Stimulated activated CD4-positive, alpha-beta T cell treated with anti-CD3 and anti-CD28 coated beads, Interleukin-1b, Interleukin-23, amount 100 ng/mL, for 4 hours (primary cell): ENCODE measurements at regions not wholly inside any gene's neighbourhood (a gene's known extent, or its start where the extent isn't known, plus 50 kb on each side); places are given as distances from the start of the nearest gene placed in this dataset.
A peak's percentile ranks its signal among the peaks of the same experiment; 100 is the strongest.

Experiments
- DNase-seq, 2 donors: peaks; one replicate each; pipeline ENCODE4 v3.0.0-alpha.2; 2020; ENCODE audit warnings: low read depth in 2 of 2

DNA sequence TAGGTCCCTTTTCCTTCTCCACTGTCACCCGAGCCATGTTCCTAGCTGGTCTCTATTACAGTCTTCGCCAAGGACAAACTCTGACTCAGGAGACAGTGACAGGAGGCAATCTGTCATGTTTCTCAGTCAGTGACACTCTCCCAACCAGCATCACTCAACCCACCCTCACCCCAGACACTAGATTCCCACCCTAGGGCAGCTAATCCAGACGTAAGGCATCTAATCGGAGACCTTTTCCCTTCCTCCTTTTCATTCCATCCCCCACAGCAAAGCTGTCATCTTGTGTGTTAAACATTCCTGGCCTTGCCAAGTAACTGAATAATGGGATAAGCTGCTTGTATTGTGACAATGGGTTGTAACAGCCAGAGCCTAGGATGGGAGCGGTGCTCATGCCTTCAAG lies 95.2 kb downstream of the SNX18 start:
- DNase-seq = no peak

DNA sequence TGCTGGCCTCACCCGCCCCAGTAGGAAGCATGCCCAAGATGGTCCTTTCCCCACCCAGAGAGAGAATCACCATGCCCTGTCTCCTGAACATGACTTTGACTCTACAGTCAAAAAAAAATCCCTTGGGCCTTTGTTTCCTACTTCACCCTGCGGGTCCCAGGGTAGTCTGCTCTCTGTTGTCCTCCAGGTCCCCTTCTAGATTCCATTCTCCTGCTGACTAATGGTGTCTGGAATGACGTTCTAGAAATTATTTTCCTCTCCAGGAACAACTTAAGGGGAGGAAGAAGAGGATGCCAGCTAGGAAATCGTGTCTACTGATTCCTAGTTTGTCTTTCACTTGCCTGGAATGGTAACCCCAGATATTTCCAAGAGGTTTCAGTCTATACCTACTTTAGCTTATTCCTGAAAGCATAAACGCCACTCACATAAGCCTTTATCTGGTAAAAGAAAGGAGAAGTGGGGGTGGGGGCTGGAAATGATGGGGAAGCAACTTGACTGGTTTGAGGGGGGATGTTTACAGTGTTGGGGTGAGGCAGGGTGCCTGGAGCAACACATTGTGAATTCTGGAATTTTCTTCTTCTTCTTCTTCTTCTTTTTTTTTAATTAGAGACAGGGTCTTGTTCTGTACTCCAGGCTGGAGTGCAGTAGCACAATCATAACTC lies 93.9 kb downstream of the SNX18 start:
- DNase-seq = no peak

DNA sequence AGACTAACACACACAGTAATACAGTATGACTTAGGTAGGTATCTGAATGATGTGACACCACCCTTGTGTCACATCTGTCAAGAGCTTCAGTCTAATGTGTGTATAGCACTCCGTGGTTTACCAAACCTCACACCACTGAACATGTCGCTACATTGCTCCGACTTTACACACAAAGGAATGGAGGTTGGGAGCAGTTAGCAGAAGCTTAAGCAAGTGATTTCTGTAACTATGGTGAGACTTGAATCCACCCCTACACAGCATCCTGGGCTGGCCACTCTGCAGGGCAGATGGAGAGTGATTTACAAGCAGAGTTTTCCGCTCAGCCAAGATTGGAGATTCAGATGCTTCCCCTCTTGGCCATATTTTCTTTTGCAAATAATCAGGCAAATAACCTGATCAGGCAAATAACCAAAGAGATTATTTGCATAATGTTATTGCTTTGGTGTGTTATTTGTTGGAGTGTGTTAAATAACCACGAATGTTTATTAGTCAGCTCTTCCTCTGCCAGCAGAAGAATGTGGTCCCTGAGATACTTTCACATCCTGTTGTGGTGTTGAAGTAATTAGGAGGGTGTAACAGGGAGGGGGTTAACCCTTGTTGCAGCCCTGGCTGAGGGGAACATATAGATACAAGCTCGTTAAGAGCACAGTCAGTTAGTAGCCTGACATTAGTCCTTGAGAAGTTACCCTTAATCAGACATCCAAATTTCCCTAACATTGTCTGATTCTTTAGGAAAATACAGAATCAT lies 92.8 kb downstream of the SNX18 start:
- DNase-seq = peak in 1 of 2 donors; percentile 2

DNA sequence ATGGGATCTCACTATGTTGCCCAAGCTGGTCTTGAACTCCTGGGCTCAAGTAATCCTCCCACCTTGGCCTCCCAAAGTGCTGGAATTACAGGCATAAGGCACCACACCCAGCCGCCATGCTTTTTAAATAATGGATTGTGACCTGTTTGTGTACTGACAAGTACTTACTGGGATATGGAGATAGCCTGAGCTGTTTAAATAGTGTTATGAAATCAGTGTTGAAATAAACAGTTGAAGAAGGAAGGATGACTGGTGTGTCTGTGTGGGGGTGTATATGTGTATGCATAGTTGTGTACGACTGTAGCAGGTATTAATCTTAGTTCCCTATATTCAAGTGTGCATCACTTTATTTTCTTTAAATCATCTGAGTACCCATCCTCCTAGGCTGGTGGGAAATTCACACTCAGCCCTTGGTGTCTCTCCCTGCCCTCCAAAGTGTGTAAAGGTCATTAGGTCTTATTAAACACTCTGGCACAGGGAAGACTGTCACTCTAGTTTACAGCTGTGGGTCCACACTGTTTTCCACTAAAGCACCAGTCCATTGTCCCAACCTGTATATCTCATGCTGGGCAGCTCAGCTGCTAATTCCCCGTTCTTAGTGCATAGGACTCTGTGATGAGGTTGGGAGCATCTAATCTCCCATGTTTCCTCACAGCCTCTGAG lies 91.0 kb downstream of the SNX18 start:
- no peak for DNase-seq

DNA sequence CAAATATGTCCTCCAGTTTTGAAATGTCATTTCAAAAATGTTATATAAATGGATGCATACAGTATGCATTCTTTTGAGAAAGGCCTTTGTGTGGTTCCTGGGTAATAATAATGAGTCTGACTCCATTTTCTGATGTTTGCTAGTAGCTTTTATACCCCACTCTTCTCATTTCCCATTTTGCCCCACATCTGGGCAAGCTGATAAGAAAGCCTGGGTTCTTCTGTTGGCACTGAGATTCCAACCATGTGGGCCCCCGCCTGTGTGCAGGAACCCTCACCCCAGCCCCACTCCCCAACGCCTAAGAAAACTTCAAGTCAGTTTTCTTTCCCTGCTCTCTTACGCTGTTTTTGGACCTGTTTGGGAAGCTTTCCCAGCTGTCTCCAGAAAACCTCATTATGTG lies 89.4 kb downstream of the SNX18 start:
- no peak for DNase-seq

DNA sequence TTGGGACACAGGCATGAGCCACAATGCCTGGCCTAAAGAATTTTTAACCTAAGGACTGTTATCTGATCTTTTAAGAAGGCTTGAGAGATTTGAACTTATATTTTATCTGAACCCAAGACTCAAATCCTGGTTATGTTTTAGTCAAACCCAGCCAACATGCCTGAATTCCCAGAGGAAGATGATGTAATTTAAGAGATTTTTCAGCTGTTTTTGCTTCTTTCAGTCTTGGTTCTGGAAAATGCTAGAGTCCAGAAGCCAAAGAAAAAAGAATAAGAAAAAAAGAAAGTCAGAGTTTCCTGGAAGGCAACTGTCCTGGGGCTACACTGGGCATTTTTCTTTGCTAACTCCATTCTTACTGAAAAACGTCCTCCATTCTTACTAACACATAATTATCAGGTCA lies 85.8 kb downstream of the SNX18 start:
- no peak for DNase-seq

DNA sequence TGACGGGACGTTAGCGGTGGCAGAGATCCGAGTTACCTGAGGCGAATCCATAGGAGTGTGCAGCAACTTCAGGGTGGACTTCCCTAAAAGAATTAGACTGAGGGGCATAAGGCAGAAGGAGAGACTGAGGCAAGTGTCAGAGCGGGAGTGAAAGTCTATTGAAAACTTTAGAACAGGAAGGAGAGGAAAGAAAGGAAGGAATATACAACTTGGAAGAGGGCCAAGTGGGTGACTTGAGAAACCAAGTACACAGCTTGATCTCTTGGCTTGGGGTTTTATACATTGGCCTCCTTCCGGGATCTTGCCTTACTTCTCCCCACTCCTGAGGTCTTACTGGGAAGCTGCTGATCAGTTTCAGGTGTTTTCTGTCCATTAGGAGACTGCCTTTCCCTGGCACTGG lies 84.9 kb downstream of the SNX18 start:
- DNase-seq = no peak

DNA sequence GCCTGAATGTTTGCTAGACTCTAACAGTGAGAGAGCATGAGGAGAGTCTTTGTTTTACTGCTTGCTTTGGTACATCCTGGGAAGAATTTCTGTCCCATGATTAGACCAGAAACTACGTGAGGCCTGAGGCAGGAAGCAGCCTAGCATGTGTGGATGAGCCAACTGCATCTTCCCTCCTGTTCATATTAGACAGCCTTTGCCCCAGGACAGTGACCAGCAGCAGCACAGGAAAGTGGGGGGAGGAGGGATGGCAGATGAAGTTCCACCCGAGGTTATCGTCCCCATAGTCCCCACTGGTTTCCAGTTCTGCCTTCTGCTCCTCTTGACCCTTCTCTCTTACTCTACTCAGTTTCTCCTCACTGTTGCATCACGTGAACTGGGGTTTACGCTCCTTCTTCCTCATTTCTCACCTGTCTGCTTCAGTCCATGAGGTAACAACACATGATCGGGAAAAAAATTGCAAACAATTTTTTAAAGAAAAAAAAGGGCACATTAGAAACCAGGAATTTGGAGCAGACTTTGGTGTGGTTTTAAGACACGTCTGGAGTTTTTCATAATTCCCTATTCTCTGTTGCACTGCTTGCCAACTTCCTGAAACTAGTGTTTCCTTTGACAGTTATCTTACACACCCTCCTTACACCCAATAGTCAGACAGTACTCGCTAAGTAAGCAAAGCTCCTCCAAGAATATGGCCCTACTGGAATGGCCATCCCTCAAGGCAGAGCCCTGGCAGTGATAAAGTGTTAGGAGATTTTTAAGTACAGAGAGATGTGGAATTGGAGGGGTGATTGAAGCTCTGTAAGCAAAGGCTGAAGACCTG lies 84.1 kb downstream of the SNX18 start:
- DNase-seq = no peak
